Osteocyte (in vitro differentiated cells): ENCODE measurements at regions not wholly inside any gene's neighbourhood (a gene's known extent, or its start where the extent isn't known, plus 50 kb on each side); places are given as distances from the start of the nearest gene placed in this dataset.

Experiments
- DNase-seq: peaks from one replicate; pipeline ENCODE4 v3.0.0; 2021; ENCODE audit warnings: mixed read lengths; ENCODE audit not compliant: unreplicated experiment; ENCODE audit errors: extremely low spot score
- H3K27ac Mint-ChIP-seq: one replicate; pipeline ENCODE4 v1.8.0; 2021; ENCODE audit warnings: mild to moderate bottlenecking, mixed read lengths; ENCODE audit not compliant: unreplicated experiment
- H3K27me3 Mint-ChIP-seq: one replicate; pipeline ENCODE4 v1.8.0; 2021; ENCODE audit warnings: mixed read lengths; ENCODE audit not compliant: unreplicated experiment
- H3K36me3 Mint-ChIP-seq: one replicate; pipeline ENCODE4 v1.8.0; 2021; ENCODE audit warnings: mixed read lengths; ENCODE audit not compliant: unreplicated experiment
- H3K4me1 Mint-ChIP-seq: one replicate; pipeline ENCODE4 v1.8.0; 2021; ENCODE audit warnings: mixed read lengths; ENCODE audit not compliant: unreplicated experiment
- H3K4me3 Mint-ChIP-seq: one replicate; pipeline ENCODE4 v1.8.0; 2021; ENCODE audit warnings: mild to moderate bottlenecking, moderate library complexity, mixed read lengths; ENCODE audit not compliant: unreplicated experiment
- H3K9me3 Mint-ChIP-seq: one replicate; pipeline ENCODE4 v1.8.0; 2021; ENCODE audit warnings: mixed read lengths; ENCODE audit not compliant: unreplicated experiment
- CTCF ChIP-seq: fragments of 200-600 bp; sonication (generic); IDR thresholded peaks from 2 replicates; pipeline ENCODE4 v1.5.0; 2021; ENCODE audit warnings: antibody characterized with exemption, mild to moderate bottlenecking, moderate library complexity

GRCh38 chr10:131022369-131022768, 289.2 kb downstream of the TCERG1L start:
- Mint-ChIP-seq H3K27ac (no peak overlapping the region), H3K9me3 (peaks cover 29% of the 10 kb centered on the region), H3K27me3 (no peaks in the 10 kb centered on the region), H3K4me1 (no peaks in the 10 kb centered on the region), H3K4me3 (no peak overlapping the region), H3K36me3 (no peaks in the 10 kb centered on the region)
- DNase-seq = no peak
- no peak for TF ChIP-seq CTCF

- H3K9me3 Mint-ChIP-seq = peaks cover 27% of the 10 kb centered on the region
- no peak overlapping the region for H3K27ac Mint-ChIP-seq
- no peak for DNase-seq
- TF ChIP-seq CTCF = no peak
- H3K4me1 Mint-ChIP-seq = no peaks in the 10 kb centered on the region
- no peak overlapping the region for H3K4me3 Mint-ChIP-seq
- no peaks in the 10 kb centered on the region for H3K36me3 Mint-ChIP-seq
- H3K27me3 Mint-ChIP-seq = no peaks in the 10 kb centered on the region
Measured at GRCh38 chr10:131022981-131023380, 288.5 kb downstream of the TCERG1L start.

- H3K36me3 Mint-ChIP-seq = no peaks in the 10 kb centered on the region
- H3K9me3 Mint-ChIP-seq = peaks cover 28% of the 10 kb centered on the region
- H3K4me1 Mint-ChIP-seq = no peaks in the 10 kb centered on the region
- no peak overlapping the region for H3K27ac Mint-ChIP-seq
- TF ChIP-seq CTCF = no peak
- no peak for DNase-seq
- H3K4me3 Mint-ChIP-seq = no peak overlapping the region
- H3K27me3 Mint-ChIP-seq = no peaks in the 10 kb centered on the region
Measured at GRCh38 chr10:131024259-131025131, 287.0 kb downstream of the TCERG1L start.

GRCh38 chr10:131025333-131025732, 286.2 kb downstream of the TCERG1L start:
- peaks cover 29% of the 10 kb centered on the region for H3K9me3 Mint-ChIP-seq
- H3K4me1 Mint-ChIP-seq = no peaks in the 10 kb centered on the region
- no peaks in the 10 kb centered on the region for H3K36me3 Mint-ChIP-seq
- TF ChIP-seq CTCF = no peak
- H3K27ac Mint-ChIP-seq = no peak overlapping the region
- H3K27me3 Mint-ChIP-seq = no peaks in the 10 kb centered on the region
- no peak for DNase-seq
- no peak overlapping the region for H3K4me3 Mint-ChIP-seq

- Mint-ChIP-seq H3K9me3 (peaks cover 24% of the 10 kb centered on the region), H3K27ac (no peak overlapping the region), H3K36me3 (no peaks in the 10 kb centered on the region), H3K4me1 (no peaks in the 10 kb centered on the region), H3K27me3 (no peaks in the 10 kb centered on the region), H3K4me3 (no peak overlapping the region)
- TF ChIP-seq CTCF = no peak
- DNase-seq = no peak
Measured at GRCh38 chr10:131027256-131027655, 284.3 kb downstream of the TCERG1L start.
